Jurkat, Clone E6-1 (cell line): ENCODE measurements at regions not wholly inside any gene's neighbourhood (a gene's known extent, or its start where the extent isn't known, plus 50 kb on each side); places are given as distances from the start of the nearest gene placed in this dataset.

ENCODE experiments used
- DNase-seq: peaks from one replicate; pipeline ENCODE4 v3.0.0-alpha.2; 2011; ENCODE audit warnings: low read depth, low spot score
- H3K4me3 ChIP-seq: 2 replicates; pipeline ENCODE4 v1.5.1; 2011; ENCODE audit warnings: mild to moderate bottlenecking, low read length, control low read depth, moderate library complexity

DNA sequence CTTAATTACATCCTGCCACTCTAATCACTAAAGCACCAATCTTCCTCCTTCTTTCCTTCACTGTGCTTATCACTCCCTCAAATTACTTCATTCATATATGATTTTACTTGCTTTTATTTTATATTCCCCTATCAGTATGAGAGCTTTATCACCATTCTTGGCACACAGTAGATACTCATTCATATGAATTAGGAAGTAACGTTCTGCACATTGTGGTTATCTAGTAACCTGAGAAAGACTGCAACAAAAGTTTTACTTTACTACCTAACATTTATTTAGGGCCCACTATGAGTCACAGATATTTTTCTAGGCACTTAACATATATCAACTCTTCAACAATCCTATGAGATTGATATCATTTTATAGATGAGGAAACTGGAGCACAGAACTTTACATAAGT, 1559.9 kb upstream of the TENM4 start:
- no peak overlapping the region for H3K4me3 ChIP-seq
- DNase-seq = no peak

DNA sequence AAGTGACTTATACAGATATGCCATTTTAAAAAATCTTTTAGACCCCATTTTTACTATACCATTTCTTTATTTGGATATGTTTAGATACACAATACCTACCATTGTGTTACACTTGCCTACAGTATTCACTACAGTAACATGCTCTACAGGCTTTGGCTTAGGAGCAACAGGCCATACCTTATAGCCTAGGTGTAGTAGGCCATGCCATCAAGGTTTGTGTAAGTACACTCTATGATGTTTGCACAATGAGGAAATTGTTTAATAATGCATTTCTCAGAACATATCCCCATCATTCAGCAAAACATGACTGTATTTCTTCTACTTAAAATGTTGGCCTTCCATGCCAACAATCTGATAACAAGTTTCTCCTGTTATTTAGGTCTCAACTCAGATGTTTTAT, 1559.5 kb upstream of the TENM4 start:
- H3K4me3 ChIP-seq = no peak overlapping the region
- DNase-seq = no peak

DNA sequence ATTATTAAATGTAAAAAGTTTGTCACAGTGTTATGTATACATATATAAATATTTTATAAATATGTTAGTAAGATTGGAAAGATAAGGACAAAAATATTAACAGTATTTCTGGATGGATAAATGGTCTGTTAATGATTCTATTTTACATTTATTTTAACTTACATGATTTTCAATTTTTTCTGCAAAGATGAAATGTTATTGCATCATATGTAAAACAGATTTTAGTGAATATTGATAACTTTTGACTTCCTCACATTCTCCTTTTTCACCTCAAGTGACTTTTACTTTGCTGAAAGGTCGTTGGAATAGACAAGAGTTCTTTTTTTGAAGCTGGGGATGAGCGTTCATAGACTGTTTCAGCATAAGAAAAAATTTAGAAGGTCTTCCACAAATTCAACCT, 1554.7 kb upstream of the TENM4 start:
- no peak for DNase-seq
- no peak overlapping the region for H3K4me3 ChIP-seq

DNA sequence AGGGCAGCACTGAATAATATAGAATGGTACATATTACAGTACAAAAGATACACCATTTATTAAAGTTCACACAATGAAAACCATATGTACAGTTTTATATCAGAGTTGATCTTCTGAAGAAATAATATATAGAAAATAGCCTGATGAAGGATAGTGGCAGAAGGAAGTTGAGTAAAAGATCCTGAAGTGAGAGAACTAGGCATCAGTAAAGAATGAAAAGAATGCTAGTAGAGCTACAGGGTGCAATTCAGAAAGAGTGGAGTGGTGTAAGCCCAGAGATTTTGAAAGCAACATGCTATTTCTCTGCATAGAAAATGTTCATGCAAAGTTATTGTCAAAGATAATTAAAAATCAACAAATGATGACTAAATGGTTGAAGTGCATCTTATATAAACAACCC, 1552.7 kb upstream of the TENM4 start:
- DNase-seq = no peak
- H3K4me3 ChIP-seq = no peak overlapping the region

DNA sequence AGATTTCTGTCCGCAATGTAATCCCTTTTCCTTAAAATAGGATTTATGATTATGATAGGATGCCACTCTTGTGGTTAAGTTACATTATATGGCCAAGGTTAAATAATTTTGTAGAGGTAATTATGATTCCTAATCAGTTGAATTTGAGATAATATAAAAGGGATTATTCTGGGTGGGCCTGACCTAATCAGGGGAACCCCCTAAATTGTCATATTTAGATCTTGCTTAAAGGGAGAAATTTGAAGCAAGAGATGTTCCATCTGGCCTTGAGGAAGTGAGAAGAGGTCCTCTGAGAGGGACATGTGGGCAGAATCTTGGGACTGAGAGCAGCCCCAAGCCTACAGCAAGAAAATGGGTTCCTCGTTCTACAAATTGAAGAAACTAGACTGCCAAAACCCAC, 1550.1 kb upstream of the TENM4 start:
- H3K4me3 ChIP-seq = no peak overlapping the region
- no peak for DNase-seq

- DNase-seq = no peak
- no peak overlapping the region for H3K4me3 ChIP-seq
These were observed 1546.3 kb upstream of the TENM4 start for GRCh38 chr11:80987171-80987570.

- DNase-seq = no peak
- no peak overlapping the region for H3K4me3 ChIP-seq
These were observed 1545.7 kb upstream of the TENM4 start for GRCh38 chr11:80986421-80987074.

DNA sequence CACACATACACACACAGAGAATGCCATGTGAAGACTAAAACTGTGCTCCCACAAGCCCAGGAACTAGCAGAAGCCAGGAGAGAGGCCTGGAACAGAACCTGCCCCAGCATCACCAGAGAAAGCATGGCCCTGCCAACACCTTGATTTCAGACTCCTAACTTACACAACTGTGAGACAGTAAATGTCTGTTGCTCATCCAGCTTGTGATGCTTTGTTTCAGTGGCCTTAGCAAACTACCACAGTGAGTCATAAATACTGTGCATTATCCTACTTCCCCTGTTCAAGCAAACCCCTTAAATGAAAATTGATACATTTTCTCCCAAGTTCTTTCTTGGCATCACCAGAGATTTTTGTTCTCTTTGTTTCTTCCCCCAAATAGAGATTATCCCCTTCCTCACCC, 1539.4 kb upstream of the TENM4 start:
- no peak overlapping the region for H3K4me3 ChIP-seq
- DNase-seq = no peak

GRCh38 chr11:80973786-80974185, 1533.0 kb upstream of the TENM4 start:
- no peak overlapping the region for H3K4me3 ChIP-seq

GRCh38 chr11:80970037-80970436, 1529.2 kb upstream of the TENM4 start:
- no peak overlapping the region for H3K4me3 ChIP-seq
- no peak for DNase-seq

More at GRCh38 chr11:80973786-80974185, 1533.0 kb upstream of the TENM4 start:
- DNase-seq = no peak

DNA sequence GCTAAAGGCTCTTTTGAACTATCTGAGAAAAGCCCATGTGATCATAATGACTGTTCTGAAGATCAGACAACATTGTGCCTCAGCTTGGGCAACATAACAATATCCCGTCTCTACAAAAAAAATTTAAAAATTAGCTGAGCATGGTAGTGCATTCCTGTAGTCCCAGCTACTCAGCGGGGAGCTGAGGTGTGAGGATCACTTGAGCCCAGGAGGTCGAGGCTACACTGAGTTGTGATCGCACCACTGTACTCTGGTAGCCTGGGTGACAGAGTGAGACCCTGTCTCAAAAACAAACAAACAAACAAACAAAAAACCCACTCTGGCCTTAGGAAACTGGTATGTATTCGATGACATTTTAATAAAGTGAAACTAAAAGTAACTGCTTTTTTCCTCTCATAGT, 1526.8 kb upstream of the TENM4 start:
- no peak for DNase-seq
- H3K4me3 ChIP-seq = no peak overlapping the region

GRCh38 chr11:80960381-80961029, 1519.7 kb upstream of the TENM4 start:
- no peak for DNase-seq
- no peak overlapping the region for H3K4me3 ChIP-seq

DNA sequence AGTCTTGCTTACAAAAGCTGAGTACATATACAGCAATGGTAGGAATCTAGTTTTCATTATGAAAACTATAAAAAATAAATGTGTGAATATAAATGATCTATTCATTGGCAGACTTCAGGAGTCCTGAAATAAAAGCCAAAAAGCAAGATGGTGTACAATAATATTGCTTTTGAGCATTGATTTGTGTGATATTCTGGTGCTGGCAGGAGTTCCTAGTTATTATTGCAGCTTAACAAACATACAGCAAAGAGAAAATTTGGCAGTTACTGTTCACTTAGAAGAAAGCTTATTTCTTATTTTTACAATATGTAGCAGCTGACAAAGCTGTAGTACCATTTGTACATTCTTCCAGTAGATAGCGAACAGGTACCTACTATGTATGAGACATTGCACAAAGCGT, 1518.9 kb upstream of the TENM4 start:
- DNase-seq = no peak
- no peak overlapping the region for H3K4me3 ChIP-seq

- H3K4me3 ChIP-seq = no peak overlapping the region
- DNase-seq = no peak
These were observed 1518.2 kb upstream of the TENM4 start for GRCh38 chr11:80958987-80959386.

GRCh38 chr11:80958361-80958760, 1517.5 kb upstream of the TENM4 start:
- no peak for DNase-seq
- H3K4me3 ChIP-seq = no peak overlapping the region

DNA sequence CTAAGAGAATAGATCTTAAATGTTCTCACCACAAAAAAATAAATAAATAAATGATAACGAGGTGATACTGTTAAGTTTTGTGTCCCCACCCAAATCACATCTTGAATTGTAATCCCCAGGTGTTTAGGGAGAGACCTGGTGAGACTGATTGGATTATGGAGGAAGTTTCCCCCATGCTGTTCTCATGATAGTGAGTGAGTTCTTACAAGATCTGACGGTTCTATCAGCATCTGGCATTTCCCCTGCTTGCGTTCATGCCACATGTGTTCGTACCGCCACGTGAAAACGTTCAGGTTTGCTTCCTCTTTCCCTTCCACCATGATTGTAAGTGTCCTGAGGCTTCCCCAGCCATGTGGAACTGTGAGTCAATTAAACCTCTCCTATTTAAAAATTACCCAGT, 1514.8 kb upstream of the TENM4 start:
- no peak for DNase-seq
- H3K4me3 ChIP-seq = no peak overlapping the region

DNA sequence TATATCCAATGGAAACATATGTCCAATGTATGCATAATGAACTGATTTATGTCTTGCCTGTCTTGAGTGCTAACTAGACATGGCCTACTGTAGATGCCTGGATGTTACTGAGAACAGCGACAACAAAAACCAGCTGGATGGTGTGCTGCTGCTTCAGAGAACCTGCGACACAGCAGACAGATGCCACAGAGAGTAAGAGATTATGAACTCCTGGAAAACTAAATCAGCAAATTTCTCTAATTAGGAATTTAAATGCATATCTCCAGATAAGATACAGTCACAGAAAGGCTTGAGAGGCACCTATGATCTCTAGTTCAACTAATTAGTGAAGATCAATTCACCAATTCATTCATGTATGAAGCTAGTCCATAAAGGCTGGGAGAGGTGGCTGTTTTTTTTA, 1508.0 kb upstream of the TENM4 start:
- DNase-seq = no peak
- no peak overlapping the region for H3K4me3 ChIP-seq

- no peak for DNase-seq
- H3K4me3 ChIP-seq = no peak overlapping the region
These were observed 1503.9 kb upstream of the TENM4 start for GRCh38 chr11:80944758-80945157.

DNA sequence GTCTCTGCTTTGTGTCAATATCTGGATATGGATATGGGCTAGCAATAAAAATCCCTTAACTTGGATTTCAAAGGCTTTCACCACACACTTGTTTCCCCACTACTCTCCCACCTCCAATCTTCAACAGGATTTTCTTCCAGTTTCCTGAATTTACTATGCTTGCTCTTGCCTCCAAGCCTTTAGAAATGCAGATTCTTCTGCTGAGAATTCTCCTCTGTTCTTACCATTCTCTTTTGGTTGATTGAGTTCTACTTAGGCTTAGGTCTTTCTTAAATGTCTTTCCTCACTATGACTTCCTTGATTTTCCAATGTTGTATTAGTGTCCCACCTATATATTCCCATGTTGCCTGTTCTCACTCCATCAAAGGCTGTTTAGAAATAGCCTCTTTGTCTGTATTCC, 1502.4 kb upstream of the TENM4 start:
- no peak for DNase-seq
- no peak overlapping the region for H3K4me3 ChIP-seq

DNA sequence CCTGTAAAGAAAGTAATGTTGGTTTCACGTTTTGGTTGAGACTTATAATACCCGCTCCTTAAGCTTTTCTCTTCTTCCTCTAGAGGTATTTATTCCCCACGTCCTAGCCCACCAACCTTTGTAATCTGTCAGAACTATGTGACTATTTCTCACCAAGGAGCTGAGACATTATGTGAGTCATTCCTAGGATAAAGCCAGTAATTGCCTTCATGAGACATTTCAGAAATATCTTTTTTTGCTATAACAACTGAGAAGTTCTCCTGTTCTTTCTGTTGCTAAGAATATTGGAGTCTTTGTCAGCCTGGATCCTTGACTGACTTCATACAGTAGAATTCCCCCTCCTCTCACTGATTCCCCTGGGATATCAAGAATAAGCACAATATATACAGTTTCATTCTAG, 1497.0 kb upstream of the TENM4 start:
- DNase-seq = no peak
- no peak overlapping the region for H3K4me3 ChIP-seq

GRCh38 chr11:80930038-80930437, 1489.2 kb upstream of the TENM4 start:
- no peak overlapping the region for H3K4me3 ChIP-seq

More at GRCh38 chr11:80930038-80930437, 1489.2 kb upstream of the TENM4 start:
- DNase-seq = no peak
